ENCODE measurements at regions not wholly inside any gene's neighbourhood (a gene's known extent, or its start where the extent isn't known, plus 50 kb on each side); places are given as distances from the start of the nearest gene placed in this dataset.

- in situ Hi-C loops (cut with HindIII; ENCODE audit: low sequenced_read_pairs) = no loop called here
- TF ChIP-seq CTCF (IDR thresholded peaks at IDR 0.05; ENCODE audit: low read depth, low read length, missing control alignments) = no peak
- no peak for DNase-seq (ENCODE audit: low read depth)
- no peak overlapping the region for H3K4me3 ChIP-seq (ENCODE audit: low read depth, low read length)
Observed at GRCh38 chr12:89950421-89950820, 241.8 kb upstream of the ATP2B1 start.

- H3K4me3 ChIP-seq (ENCODE audit: low read depth, low read length) = no peak overlapping the region
- TF ChIP-seq CTCF (IDR thresholded peaks at IDR 0.05; ENCODE audit: low read depth, low read length, missing control alignments) = peak; percentile 47
- in situ Hi-C loops (cut with HindIII; ENCODE audit: low sequenced_read_pairs) = no loop called here
- peak; percentile 78 for DNase-seq (ENCODE audit: low read depth)
Observed at GRCh38 chr12:89949457-89950195, 241.0 kb upstream of the ATP2B1 start.

- TF ChIP-seq CTCF (IDR thresholded peaks at IDR 0.05; ENCODE audit: low read depth, low read length, missing control alignments) = no peak
- in situ Hi-C loops (cut with HindIII; ENCODE audit: low sequenced_read_pairs) = no loop called here
- no peak overlapping the region for H3K4me3 ChIP-seq (ENCODE audit: low read depth, low read length)
- DNase-seq (ENCODE audit: low read depth) = no peak
Observed at GRCh38 chr12:89948271-89949175, 239.9 kb upstream of the ATP2B1 start.

DNA sequence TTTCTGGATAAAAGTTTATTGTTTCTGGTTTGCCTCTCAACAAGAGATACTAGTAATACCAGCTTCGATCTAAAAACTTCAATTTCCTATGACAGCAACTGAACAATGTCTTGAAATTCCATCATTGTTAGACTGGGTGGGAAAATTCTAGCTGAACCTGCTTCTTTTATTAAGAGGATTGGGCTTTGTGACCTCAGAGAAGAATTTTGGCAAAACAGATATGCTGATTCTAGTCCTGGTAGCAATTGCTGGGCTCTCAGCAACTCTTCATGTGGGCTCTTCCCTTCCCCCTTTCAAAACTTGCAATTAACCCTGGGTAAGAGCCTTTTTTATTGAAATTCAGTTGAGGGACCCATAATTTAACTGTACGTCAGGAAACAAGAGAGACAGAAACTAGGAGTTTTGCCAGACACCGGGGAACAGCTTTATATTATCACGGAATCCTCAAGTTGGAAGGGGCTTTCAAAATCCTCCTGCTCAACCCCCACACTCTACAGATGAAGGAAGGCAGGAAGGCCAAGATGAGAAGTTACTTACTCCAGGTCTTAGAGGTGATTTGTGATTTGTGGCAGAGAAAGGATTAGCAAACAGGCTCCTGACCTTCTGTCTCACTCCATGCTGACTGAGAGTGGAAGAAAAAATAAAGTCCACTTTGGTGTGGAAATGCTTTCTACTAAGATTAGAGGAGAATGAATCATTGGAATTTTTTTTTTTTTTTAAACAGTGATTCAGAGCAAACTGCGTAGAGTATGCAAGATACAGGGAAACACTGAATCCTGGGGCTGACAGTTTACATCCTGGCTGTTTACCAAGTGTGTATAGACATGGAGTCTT is 239.0 kb upstream of the ATP2B1 start:
- no peak overlapping the region for H3K4me3 ChIP-seq (ENCODE audit: low read depth, low read length)

DNA sequence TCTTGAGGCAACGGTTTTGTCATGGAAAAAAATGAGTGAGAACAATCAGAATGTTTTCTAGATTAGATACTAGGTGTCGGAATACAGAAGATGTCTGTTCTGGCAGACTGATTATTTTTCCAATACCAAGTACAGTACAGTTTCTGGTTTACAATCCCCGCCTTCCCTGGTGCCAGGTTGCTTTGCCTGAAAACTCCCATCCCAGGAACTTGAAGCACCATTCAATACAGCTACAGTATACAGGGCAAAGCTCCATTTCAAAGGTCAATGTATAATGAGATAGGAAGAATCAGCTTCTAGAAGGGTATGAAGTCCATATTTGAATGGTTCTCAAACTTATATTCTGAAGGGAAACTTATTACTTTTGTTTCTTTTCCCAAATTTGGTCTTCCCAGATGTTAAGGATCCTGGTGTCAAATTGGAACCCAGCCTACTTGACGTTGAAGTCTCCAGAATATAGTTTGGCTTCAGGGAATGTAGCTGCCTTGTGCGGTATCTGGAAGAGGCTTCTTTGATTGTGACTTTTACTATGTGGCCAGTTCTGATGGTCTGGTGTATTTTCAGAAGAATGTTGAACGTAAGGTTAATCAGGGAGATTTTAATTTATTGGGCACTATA is 238.0 kb upstream of the ATP2B1 start:
- no peak for DNase-seq (ENCODE audit: low read depth)
- H3K4me3 ChIP-seq (ENCODE audit: low read depth, low read length) = no peak overlapping the region
- in situ Hi-C loops (cut with HindIII; ENCODE audit: low sequenced_read_pairs) = no loop called here
- TF ChIP-seq CTCF (IDR thresholded peaks at IDR 0.05; ENCODE audit: low read depth, low read length, missing control alignments) = no peak

More for the DNA sequence above, 239.0 kb upstream of the ATP2B1 start:
- DNase-seq (ENCODE audit: low read depth) = peak; percentile 55
- in situ Hi-C loops (cut with HindIII; ENCODE audit: low sequenced_read_pairs) = no loop called here
- TF ChIP-seq CTCF (IDR thresholded peaks at IDR 0.05; ENCODE audit: low read depth, low read length, missing control alignments) = no peak

- TF ChIP-seq CTCF (IDR thresholded peaks at IDR 0.05; ENCODE audit: low read depth, low read length, missing control alignments) = no peak
- no peak for DNase-seq (ENCODE audit: low read depth)
- H3K4me3 ChIP-seq (ENCODE audit: low read depth, low read length) = no peak overlapping the region
- in situ Hi-C loops (cut with HindIII; ENCODE audit: low sequenced_read_pairs) = no loop called here
Observed at GRCh38 chr12:89945123-89945522, 236.5 kb upstream of the ATP2B1 start.

Data from astrocyte of the cerebellum (primary cell).